HCT116 (cell line): ENCODE measurements at regions not wholly inside any gene's neighbourhood (a gene's known extent, or its start where the extent isn't known, plus 50 kb on each side); places are given as distances from the start of the nearest gene placed in this dataset.

ENCODE experiments used
- ATAC-seq: fragments of 200-7000 bp; cut with Tn5 transposase; 2 replicates; pipeline ENCODE4 v1.9.1; 2020; ENCODE audit warnings: mild to moderate bottlenecking, moderate library complexity
- BruUV-seq: library from RNA; stranded (reverse); fragments of 400-500 nt; replicated peaks from 2 replicates; lab custom pipeline; 2021; lab: Mats Ljungman, UMichigan
- CTCF ChIA-PET: fragments of 300-600 bp; sonication (Branson Sonifier 250); formaldehyde crosslinking; loops from one replicate; lab custom pipeline; 2021; ENCODE audit warnings: antibody characterized with exemption; lab: Charles Lee
- POLR2A ChIA-PET: fragments of 300-600, 350-600 bp; sonication (Branson Sonifier 250); formaldehyde crosslinking; loops from one replicate; lab custom pipeline; 2021; ENCODE audit warnings: antibody characterized with exemption; lab: Charles Lee
- RAD21 ChIA-PET, 2 experiments: fragments of 300-600 bp; sonication (Branson Sonifier 250); formaldehyde crosslinking; loops; one replicate each; lab custom pipeline; 2023; ENCODE audit warnings: low total read pairs in 2 of 2; ENCODE audit not compliant: uncharacterized antibody in 2 of 2, unreplicated experiment in 2 of 2, low non-redundant PET in 1 of 2; lab: Charles Lee
- DNase-seq: peaks from one replicate; pipeline ENCODE4 v3.0.0-alpha.2; 2010; ENCODE audit warnings: low read depth, low spot score
- H2AFZ ChIP-seq: fragments of 200-600 bp; shearing (Covaris generic), sonication (generic); 2 replicates; pipeline ENCODE4 v1.6.1; 2017; ENCODE audit warnings: low read depth, mixed run types, mixed read lengths, antibody characterized with exemption, low read length; ENCODE audit not compliant: poor library complexity, severe bottlenecking
- H3K27ac ChIP-seq: 2 replicates; pipeline ENCODE4 v1.5.1; 2012; ENCODE audit warnings: low read depth, low read length
- H3K27me3 ChIP-seq: fragments of 200-600 bp; sonication (generic); 2 replicates; pipeline ENCODE4 v1.6.1; 2016; ENCODE audit warnings: mixed run types, low read length, mixed read lengths; ENCODE audit not compliant: insufficient read depth
- H3K36me3 ChIP-seq, 2 experiments: fragments of 200-500 bp in 1 of 2; fragments of 200-600 bp in 1 of 2; sonication (Bioruptor generic) in 1 of 2; sonication (generic) in 1 of 2; 2 replicates each; pipeline versions ENCODE4 v1.5.1 to v1.6.1; 2014 to 2016; ENCODE audit warnings: low read length in 2 of 2, inconsistent platforms in 1 of 2, mixed read lengths in 1 of 2, mixed run types in 1 of 2; ENCODE audit not compliant: insufficient read depth in 2 of 2, control insufficient read depth in 1 of 2
- H3K4me1 ChIP-seq, 2 experiments: fragments of 200-600 bp in 1 of 2; sonication (generic) in 1 of 2; 2 replicates each; pipeline versions ENCODE4 v1.5.1 to v1.6.1; 2012 to 2017; ENCODE audit warnings: low read length in 2 of 2, inconsistent platforms in 1 of 2, mild to moderate bottlenecking in 1 of 2, mixed read lengths in 1 of 2, mixed run types in 1 of 2, moderate library complexity in 1 of 2; ENCODE audit not compliant: insufficient read depth in 2 of 2, control insufficient read depth in 1 of 2
- H3K4me2 ChIP-seq: fragments of 200-600 bp; sonication (generic); 2 replicates; pipeline ENCODE4 v1.6.1; 2017; ENCODE audit warnings: mixed run types, low read length, mixed read lengths
- H3K4me3 ChIP-seq, 2 experiments: fragments of 200-600 bp in 1 of 2; sonication (generic) in 1 of 2; replicated peaks in 1 of 2; 2 replicates each; pipeline ENCODE4 v1.5.1; 2011 to 2016; ENCODE audit warnings: low read length in 2 of 2, control low read depth in 1 of 2, low read depth in 1 of 2, mild to moderate bottlenecking in 1 of 2, mixed read lengths in 1 of 2, mixed run types in 1 of 2
- H3K79me2 ChIP-seq: fragments of 200-600 bp; sonication (generic); 2 replicates; pipeline ENCODE4 v1.6.1; 2017; ENCODE audit warnings: mild to moderate bottlenecking, mixed run types, low read length, moderate library complexity, mixed read lengths; ENCODE audit not compliant: insufficient read depth
- H3K9ac ChIP-seq: fragments of 200-600 bp; sonication (generic); 2 replicates; pipeline ENCODE4 v1.6.1; 2016; ENCODE audit warnings: low read length, mixed read lengths
- H3K9me2 ChIP-seq: fragments of 200-600 bp; sonication (generic), shearing (Covaris generic); 2 replicates; pipeline ENCODE4 v1.6.1; 2017; ENCODE audit warnings: mixed run types, mild to moderate bottlenecking, moderate library complexity; ENCODE audit not compliant: insufficient read depth
- H3K9me3 ChIP-seq, 2 experiments: fragments of 200-500 bp in 1 of 2; fragments of 200-600 bp in 1 of 2; sonication (Bioruptor generic) in 1 of 2; sonication (generic) in 1 of 2; 2 replicates each; pipeline ENCODE4 v1.6.1; 2014 to 2017; ENCODE audit warnings: low read length in 2 of 2, mixed read lengths in 2 of 2, inconsistent platforms in 1 of 2, low read depth in 1 of 2, mild to moderate bottlenecking in 1 of 2, mixed run types in 1 of 2, moderate library complexity in 1 of 2; ENCODE audit not compliant: control insufficient read depth in 1 of 2, insufficient read depth in 1 of 2
- H4K20me1 ChIP-seq: fragments of 200-600 bp; sonication (generic), shearing (Covaris generic); 2 replicates; pipeline ENCODE4 v1.6.1; 2017; ENCODE audit warnings: mixed run types, mild to moderate bottlenecking, moderate library complexity; ENCODE audit not compliant: insufficient read depth
- CEBPB ChIP-seq: IDR thresholded peaks from 2 replicates; pipeline ENCODE4 v1.6.1; 2012; ENCODE audit warnings: low read depth
- CTCF ChIP-seq, 3 experiments: fragments of 200-600 bp in 1 of 3; sonication (generic) in 1 of 3; IDR thresholded peaks in 2 of 3; conservative IDR thresholded peaks in 1 of 3; 2 replicates each; pipeline ENCODE4 v1.5.1; 2012 to 2017; ENCODE audit warnings: low read depth in 2 of 3, low read length in 2 of 3, antibody characterized with exemption in 1 of 3, borderline replicate concordance in 1 of 3, control low read depth in 1 of 3, mild to moderate bottlenecking in 1 of 3, mixed read lengths in 1 of 3, mixed run types in 1 of 3, moderate library complexity in 1 of 3; ENCODE audit not compliant: insufficient read depth in 1 of 3
- EGR1 ChIP-seq: IDR thresholded peaks from 2 replicates; pipeline ENCODE4 v1.6.1; 2012; ENCODE audit warnings: low read depth
- EZH2 ChIP-seq: fragments of 200-600 bp; sonication (generic); IDR thresholded peaks from 2 replicates; pipeline ENCODE4 v1.6.1; 2017; ENCODE audit warnings: antibody characterized with exemption, mixed run types
- FOSL1 ChIP-seq: IDR thresholded peaks from 2 replicates; pipeline ENCODE4 v1.6.1; 2012; ENCODE audit warnings: low read depth
- JUND ChIP-seq: IDR thresholded peaks from 2 replicates; pipeline ENCODE4 v1.6.1; 2012
- POLR2A ChIP-seq: IDR thresholded peaks from 2 replicates; pipeline ENCODE4 v1.7.0; 2011; ENCODE audit warnings: borderline replicate concordance; ENCODE audit not compliant: insufficient read depth, insufficient read length; ENCODE audit errors: extremely low read depth
- POLR2AphosphoS5 ChIP-seq: IDR thresholded peaks from 2 replicates; pipeline ENCODE4 v1.6.1; 2011; ENCODE audit warnings: mild to moderate bottlenecking, low read depth, low read length, moderate library complexity
- RAD21 ChIP-seq: IDR thresholded peaks from 2 replicates; pipeline ENCODE4 v1.6.1; 2012; ENCODE audit warnings: low read depth, mild to moderate bottlenecking
- SIN3A ChIP-seq: IDR thresholded peaks from 2 replicates; pipeline ENCODE4 v1.6.1; 2012; ENCODE audit warnings: low read depth
- SRF ChIP-seq: IDR thresholded peaks from 2 replicates; pipeline ENCODE4 v1.6.1; 2012; ENCODE audit warnings: low read depth
- TCF7L2 ChIP-seq: IDR thresholded peaks from 2 replicates; pipeline ENCODE4 v1.7.0; 2011; ENCODE audit warnings: borderline replicate concordance, inconsistent platforms; ENCODE audit not compliant: insufficient read depth, insufficient read length; ENCODE audit errors: extremely low read depth
- YY1 ChIP-seq: IDR thresholded peaks from 2 replicates; pipeline ENCODE4 v1.6.1; 2011; ENCODE audit warnings: low read length, low read depth, moderate library complexity, mild to moderate bottlenecking; ENCODE audit not compliant: insufficient replicate concordance; ENCODE audit errors: extremely low read depth
- ZFX ChIP-seq: fragments of 450-650 bp; IDR thresholded peaks from 2 replicates; pipeline ENCODE4 v1.6.1; 2017
- intact Hi-C: fragments of 100-400 bp; cut with micrococcal nuclease; formaldehyde crosslinking; loops from 2 replicates; pipeline ENCODE4 v1.10.0; 2022
- TF ChIP-seq, protein P1 (sequence below): IDR thresholded peaks from 2 replicates; pipeline ENCODE4 v1.6.1; 2012
- TF ChIP-seq, protein P2 (sequence below): IDR thresholded peaks from 2 replicates; pipeline ENCODE4 v1.6.1; 2012; ENCODE audit warnings: low read depth
- TF ChIP-seq, protein P3 (sequence below): IDR thresholded peaks from 2 replicates; pipeline ENCODE4 v1.6.1; 2012

GRCh38 chr10:42932116-42932515 lies 144.8 kb upstream of the RET start:
- Histone ChIP-seq H3K9me3 (no peaks in the 10 kb centered on the region), H3K36me3 (no peaks in the 10 kb centered on the region), H3K4me2 (no peak overlapping the region), H3K27me3 (no peaks in the 10 kb centered on the region), H3K9me2 (no peaks in the 10 kb centered on the region), H4K20me1 (no peaks in the 10 kb centered on the region), H3K9ac (no peak overlapping the region), H3K4me3 (no peak overlapping the region), H3K27ac (no peak overlapping the region), H3K79me2 (no peaks in the 10 kb centered on the region), H2AFZ (no peak overlapping the region), H3K4me1 (peaks cover under 1% of the 10 kb centered on the region in 2 experiments; a peak in 1 of 4 replicates)
- no peak for DNase-seq
- ChIA-PET CTCF (no interaction called here), POLR2A (no interaction called here), RAD21 (no interaction called here)
- intact Hi-C loops = no loop called here
- BruUV-seq = no TSS peak
- no peak for ATAC-seq
- TF ChIP-seq, protein P1, sequence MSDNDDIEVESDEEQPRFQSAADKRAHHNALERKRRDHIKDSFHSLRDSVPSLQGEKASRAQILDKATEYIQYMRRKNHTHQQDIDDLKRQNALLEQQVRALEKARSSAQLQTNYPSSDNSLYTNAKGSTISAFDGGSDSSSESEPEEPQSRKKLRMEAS = no peak
- no peak for TF ChIP-seq SIN3A
- TF ChIP-seq, protein P2, sequence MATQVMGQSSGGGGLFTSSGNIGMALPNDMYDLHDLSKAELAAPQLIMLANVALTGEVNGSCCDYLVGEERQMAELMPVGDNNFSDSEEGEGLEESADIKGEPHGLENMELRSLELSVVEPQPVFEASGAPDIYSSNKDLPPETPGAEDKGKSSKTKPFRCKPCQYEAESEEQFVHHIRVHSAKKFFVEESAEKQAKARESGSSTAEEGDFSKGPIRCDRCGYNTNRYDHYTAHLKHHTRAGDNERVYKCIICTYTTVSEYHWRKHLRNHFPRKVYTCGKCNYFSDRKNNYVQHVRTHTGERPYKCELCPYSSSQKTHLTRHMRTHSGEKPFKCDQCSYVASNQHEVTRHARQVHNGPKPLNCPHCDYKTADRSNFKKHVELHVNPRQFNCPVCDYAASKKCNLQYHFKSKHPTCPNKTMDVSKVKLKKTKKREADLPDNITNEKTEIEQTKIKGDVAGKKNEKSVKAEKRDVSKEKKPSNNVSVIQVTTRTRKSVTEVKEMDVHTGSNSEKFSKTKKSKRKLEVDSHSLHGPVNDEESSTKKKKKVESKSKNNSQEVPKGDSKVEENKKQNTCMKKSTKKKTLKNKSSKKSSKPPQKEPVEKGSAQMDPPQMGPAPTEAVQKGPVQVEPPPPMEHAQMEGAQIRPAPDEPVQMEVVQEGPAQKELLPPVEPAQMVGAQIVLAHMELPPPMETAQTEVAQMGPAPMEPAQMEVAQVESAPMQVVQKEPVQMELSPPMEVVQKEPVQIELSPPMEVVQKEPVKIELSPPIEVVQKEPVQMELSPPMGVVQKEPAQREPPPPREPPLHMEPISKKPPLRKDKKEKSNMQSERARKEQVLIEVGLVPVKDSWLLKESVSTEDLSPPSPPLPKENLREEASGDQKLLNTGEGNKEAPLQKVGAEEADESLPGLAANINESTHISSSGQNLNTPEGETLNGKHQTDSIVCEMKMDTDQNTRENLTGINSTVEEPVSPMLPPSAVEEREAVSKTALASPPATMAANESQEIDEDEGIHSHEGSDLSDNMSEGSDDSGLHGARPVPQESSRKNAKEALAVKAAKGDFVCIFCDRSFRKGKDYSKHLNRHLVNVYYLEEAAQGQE = no peak
- no peak for TF ChIP-seq CEBPB
- TF ChIP-seq RAD21 = no peak
- TF ChIP-seq JUND = no peak
- TF ChIP-seq YY1 = no peak
- TF ChIP-seq ZFX = no peak
- no peak for TF ChIP-seq POLR2A
- TF ChIP-seq SRF = no peak
- no peak for TF ChIP-seq TCF7L2
- TF ChIP-seq EZH2 = no peak
- no peak for TF ChIP-seq POLR2AphosphoS5
- TF ChIP-seq, protein P3, sequence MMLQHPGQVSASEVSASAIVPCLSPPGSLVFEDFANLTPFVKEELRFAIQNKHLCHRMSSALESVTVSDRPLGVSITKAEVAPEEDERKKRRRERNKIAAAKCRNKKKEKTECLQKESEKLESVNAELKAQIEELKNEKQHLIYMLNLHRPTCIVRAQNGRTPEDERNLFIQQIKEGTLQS = no peak
- TF ChIP-seq EGR1 = no peak
- TF ChIP-seq CTCF (IDR thresholded peaks at IDR 0.05 in 2 of 3, conservative IDR thresholded peaks at IDR 0.05 in 1 of 3; ENCODE audit: borderline replicate concordance in 1 of 3, insufficient read depth in 1 of 3, low read depth in 2 of 3, low read length in 2 of 3) = no peak
- no peak for TF ChIP-seq FOSL1
